AG10803 (cell line): ENCODE measurements at regions not wholly inside any gene's neighbourhood (a gene's known extent, or its start where the extent isn't known, plus 50 kb on each side); places are given as distances from the start of the nearest gene placed in this dataset.
A peak's percentile ranks its signal among the peaks of the same experiment; 100 is the strongest.

Experiments
- DNase-seq: peaks from one replicate; pipeline ENCODE4 v3.0.0; 2010; ENCODE audit warnings: low read depth
- H3K4me3 ChIP-seq: 2 replicates; pipeline ENCODE4 v1.5.1; 2011; ENCODE audit warnings: mild to moderate bottlenecking, low read length, control low read depth
- CTCF ChIP-seq: conservative IDR thresholded peaks from 2 replicates; pipeline ENCODE4 v1.5.1; 2011; ENCODE audit warnings: mild to moderate bottlenecking, low read length, control low read depth, inconsistent platforms

DNA sequence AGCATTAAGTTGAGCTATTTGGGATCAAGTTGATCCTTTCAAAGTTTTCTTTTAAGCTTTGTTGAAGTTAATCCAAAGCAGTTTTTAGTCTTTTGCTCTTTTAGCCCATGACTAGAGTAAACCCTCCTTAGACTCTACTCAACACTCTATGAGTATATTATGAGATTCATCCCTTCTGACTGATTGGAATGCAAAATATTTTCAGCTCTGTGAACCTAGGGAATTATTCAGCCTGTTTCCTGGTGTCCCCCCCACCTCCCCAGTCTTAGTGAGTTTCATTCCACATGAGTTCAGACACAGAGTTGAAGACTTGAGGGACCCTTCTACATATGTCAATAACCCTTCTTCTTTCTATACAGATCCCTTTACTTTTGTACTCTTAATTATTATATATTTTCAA is 413.7 kb downstream of the RFPL4B start:
- peak; percentile 7 for DNase-seq
- TF ChIP-seq CTCF, result no peak
- H3K4me3 ChIP-seq, result no peak overlapping the region

DNA sequence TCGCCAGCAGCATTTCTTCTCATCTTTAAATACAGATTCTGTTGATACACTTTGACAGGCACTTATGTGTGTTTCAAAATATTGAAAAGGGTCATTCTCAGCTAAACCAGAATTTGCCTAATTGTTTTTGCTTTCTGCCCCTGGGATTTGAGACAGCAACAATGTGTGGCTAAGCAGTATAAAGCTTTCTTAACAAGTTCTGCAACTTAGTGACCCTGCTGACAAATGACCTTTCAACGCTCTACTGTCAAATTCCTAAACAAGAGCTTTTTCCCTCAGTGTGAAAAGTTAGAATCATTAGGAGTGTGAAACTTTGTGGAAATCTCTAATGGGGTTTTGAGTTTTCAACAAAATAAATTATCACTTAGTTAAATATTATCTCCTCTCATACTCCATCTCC is 414.6 kb downstream of the RFPL4B start:
- TF ChIP-seq CTCF, result no peak

GRCh38 chr6:112764377-112764776 is 417.2 kb downstream of the RFPL4B start:
- TF ChIP-seq CTCF, result no peak
- no peak for DNase-seq
- no peak overlapping the region for H3K4me3 ChIP-seq

More for the DNA sequence above, 414.6 kb downstream of the RFPL4B start:
- no peak for DNase-seq
- H3K4me3 ChIP-seq, result no peak overlapping the region

DNA sequence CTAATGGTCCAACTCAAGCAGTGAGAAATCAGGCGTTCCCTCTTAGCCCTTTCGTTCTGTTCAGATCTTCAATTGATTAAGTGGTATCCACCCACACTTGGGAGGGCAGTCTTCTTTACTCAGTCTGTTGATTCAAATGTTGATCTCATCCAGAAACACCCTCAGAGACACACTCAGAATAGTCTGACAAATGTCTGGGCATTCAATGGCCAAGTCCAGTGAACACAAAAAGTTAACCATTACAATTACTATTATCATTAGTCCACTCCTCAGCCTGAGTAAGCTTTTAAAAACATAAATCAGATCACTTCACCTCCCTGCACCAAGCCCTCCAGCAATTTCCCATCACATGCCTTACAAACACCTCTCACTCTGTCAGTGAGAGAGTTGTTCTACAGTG is 423.2 kb downstream of the RFPL4B start:
- TF ChIP-seq CTCF, result no peak
- no peak for DNase-seq
- no peak overlapping the region for H3K4me3 ChIP-seq

DNA sequence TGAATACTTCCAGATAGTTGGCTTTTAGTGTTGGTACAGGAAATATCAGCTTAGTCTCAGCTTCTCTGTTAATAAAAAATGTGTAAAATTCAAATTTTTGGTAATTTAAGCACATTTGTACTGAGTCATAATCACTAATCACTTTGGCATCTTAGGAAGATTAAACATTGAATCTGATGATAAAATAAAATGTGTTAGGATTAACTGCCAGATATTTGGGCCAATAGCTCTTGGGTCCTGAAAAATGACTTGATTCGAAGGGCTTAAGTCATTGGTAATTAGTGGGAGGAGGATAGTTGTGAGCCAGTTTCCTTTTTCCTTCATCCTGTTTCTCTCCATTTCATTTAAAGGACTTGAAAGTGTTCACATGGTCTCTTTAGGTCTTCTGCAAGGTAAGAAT is 426.1 kb downstream of the RFPL4B start:
- peak; percentile 70 for DNase-seq
- H3K4me3 ChIP-seq, result no peak overlapping the region
- no peak for TF ChIP-seq CTCF

DNA sequence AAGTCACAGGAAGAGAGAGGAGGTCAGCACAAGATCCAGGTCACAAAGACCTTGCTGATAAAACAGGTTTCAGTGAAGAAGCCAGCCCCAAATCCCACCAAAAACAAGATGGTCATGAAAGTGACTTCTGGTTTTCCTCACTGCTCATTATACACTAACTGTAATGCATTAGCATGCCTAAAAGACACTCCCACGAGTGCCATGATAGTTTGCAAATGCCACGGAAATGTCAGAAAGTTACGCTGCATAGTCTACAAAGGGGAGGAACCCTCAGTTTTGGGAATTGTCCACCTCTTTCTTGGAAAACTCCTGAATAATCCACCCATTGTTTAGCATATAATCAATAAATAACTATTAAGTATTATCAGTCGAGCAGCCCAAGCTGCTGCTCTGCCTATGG is 427.2 kb downstream of the RFPL4B start:
- H3K4me3 ChIP-seq, result no peak overlapping the region
- TF ChIP-seq CTCF, result no peak
- no peak for DNase-seq

DNA sequence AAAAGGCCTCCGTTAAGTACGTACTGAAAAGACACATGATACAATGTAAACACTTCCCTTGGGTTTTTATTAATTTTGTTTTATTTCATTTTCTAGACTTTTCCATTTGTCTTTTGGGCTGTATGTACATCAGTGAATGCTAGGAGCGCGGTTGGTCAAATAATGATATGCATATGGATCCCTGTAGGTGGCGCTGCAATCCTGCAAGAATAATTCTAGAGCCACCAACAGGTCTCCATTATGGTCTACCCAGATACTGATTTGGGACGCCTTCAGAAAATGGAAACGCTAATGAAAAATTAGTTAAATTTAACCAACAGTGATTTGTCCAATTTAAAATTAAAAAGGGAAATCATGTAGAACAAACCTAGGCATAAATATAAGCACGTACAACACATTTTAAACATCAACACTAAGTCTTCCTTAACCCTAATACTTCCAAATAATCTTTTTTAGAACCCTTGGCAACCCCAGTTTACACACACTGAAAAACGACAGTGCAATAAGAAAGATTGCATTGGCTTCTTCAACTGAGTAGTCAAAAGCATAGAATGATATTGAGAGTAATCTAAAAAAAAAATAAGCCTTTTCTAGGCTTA is 433.5 kb downstream of the RFPL4B start:
- peak; percentile 81 for DNase-seq
- no peak overlapping the region for H3K4me3 ChIP-seq
- TF ChIP-seq CTCF, result peak; percentile 72
